ENCODE measurements at regions not wholly inside any gene's neighbourhood (a gene's known extent, or its start where the extent isn't known, plus 50 kb on each side); places are given as distances from the start of the nearest gene placed in this dataset.

GRCh38 chr9:119763260-119763659, 394.0 kb upstream of the BRINP1 start:
- Histone ChIP-seq H3K14ac (ENCODE audit: low read length) (no peak overlapping the region), H2BK120ac (ENCODE audit: insufficient read depth, low read length, poor library complexity) (no peak overlapping the region), H3K36me3 (ENCODE audit: control insufficient read depth in 1 of 2, insufficient read depth in 2 of 2, low read length in 2 of 2) (no peaks in the 10 kb centered on the region), H3K4me3 (ENCODE audit: low read depth, low read length) (no peak overlapping the region), H3K4me1 (ENCODE audit: control insufficient read depth in 1 of 2, insufficient read depth in 2 of 2, low read length in 2 of 2) (no peaks in the 10 kb centered on the region), H2AFZ (ENCODE audit: insufficient read depth, low read length, poor library complexity) (no peak overlapping the region), H3K4me2 (ENCODE audit: low read length) (no peak overlapping the region), H3K18ac (ENCODE audit: low read length) (no peak overlapping the region), H3K4ac (ENCODE audit: low read depth, low read length) (no peak overlapping the region), H4K12ac (ENCODE audit: low read depth, low read length) (no peak overlapping the region), H4K8ac (ENCODE audit: low read depth, low read length) (no peak overlapping the region), H3K9me3 (ENCODE audit: insufficient read depth, low read depth, low read length) (no peaks in the 10 kb centered on the region), H3K27me3 (ENCODE audit: insufficient read depth, low read length) (no peaks in the 10 kb centered on the region), H2BK12ac (ENCODE audit: low read length) (no peak overlapping the region), H3K27ac (ENCODE audit: low read depth, low read length) (no peak overlapping the region), H3K79me2 (ENCODE audit: control insufficient read depth, insufficient read depth, low read length, poor library complexity) (no peaks in the 10 kb centered on the region), H4K91ac (ENCODE audit: low read depth, low read length) (no peak overlapping the region), H3K23ac (ENCODE audit: low read length) (no peak overlapping the region), H2BK5ac (ENCODE audit: low read depth, low read length, poor library complexity) (no peak overlapping the region), H3K9ac (ENCODE audit: low read length) (no peak overlapping the region), H3K79me1 (ENCODE audit: low read length) (no peaks in the 10 kb centered on the region), H2AK5ac (ENCODE audit: low read length) (no peak overlapping the region)
- no peak for DNase-seq
- no CpG with 5 or more reads among the region's 3 CpGs for WGBS (ENCODE audit: extremely low coverage, insufficient coverage, insufficient read length)

- Histone ChIP-seq H3K4me3 (ENCODE audit: low read depth, low read length) (no peak overlapping the region), H3K9ac (ENCODE audit: low read length) (no peak overlapping the region), H3K27me3 (ENCODE audit: insufficient read depth, low read length) (no peaks in the 10 kb centered on the region), H3K4me1 (ENCODE audit: control insufficient read depth in 1 of 2, insufficient read depth in 2 of 2, low read length in 2 of 2) (no peaks in the 10 kb centered on the region), H3K18ac (ENCODE audit: low read length) (no peak overlapping the region), H3K4me2 (ENCODE audit: low read length) (no peak overlapping the region), H3K9me3 (ENCODE audit: insufficient read depth, low read depth, low read length) (no peaks in the 10 kb centered on the region), H3K4ac (ENCODE audit: low read depth, low read length) (no peak overlapping the region), H3K36me3 (ENCODE audit: control insufficient read depth in 1 of 2, insufficient read depth in 2 of 2, low read length in 2 of 2) (no peaks in the 10 kb centered on the region), H2BK12ac (ENCODE audit: low read length) (no peak overlapping the region), H4K8ac (ENCODE audit: low read depth, low read length) (no peak overlapping the region), H3K23ac (ENCODE audit: low read length) (no peak overlapping the region), H2BK120ac (ENCODE audit: insufficient read depth, low read length, poor library complexity) (no peak overlapping the region), H2AFZ (ENCODE audit: insufficient read depth, low read length, poor library complexity) (no peak overlapping the region), H2AK5ac (ENCODE audit: low read length) (no peak overlapping the region), H3K27ac (ENCODE audit: low read depth, low read length) (no peak overlapping the region), H2BK5ac (ENCODE audit: low read depth, low read length, poor library complexity) (no peak overlapping the region), H3K79me2 (ENCODE audit: control insufficient read depth, insufficient read depth, low read length, poor library complexity) (no peaks in the 10 kb centered on the region), H3K79me1 (ENCODE audit: low read length) (no peaks in the 10 kb centered on the region), H4K91ac (ENCODE audit: low read depth, low read length) (no peak overlapping the region), H3K14ac (ENCODE audit: low read length) (no peak overlapping the region), H4K12ac (ENCODE audit: low read depth, low read length) (no peak overlapping the region)
- no peak for DNase-seq
- no CpG with 5 or more reads among the region's 2 CpGs for WGBS (ENCODE audit: extremely low coverage, insufficient coverage, insufficient read length)
Observed at GRCh38 chr9:119761812-119762211, 392.6 kb upstream of the BRINP1 start.

DNA sequence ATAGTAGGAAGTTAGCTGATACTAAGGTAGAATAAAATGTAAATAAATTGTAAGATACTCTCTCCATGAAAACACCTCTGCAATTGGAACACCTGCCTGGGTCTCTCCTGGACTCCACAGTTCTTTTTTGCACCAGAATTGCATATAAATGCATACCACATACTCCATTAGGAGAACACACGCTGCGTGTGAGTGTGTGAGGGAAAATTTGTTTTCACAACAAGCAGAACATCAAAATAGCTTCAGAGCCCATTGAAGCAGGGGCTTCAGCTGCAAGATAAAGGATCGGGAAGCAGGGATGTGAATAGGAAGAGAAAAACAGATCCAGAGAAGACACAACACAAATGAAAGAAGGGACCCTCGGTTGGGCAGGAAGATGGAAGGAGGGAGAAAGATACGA, 389.8 kb upstream of the BRINP1 start:
- no peaks in the 10 kb centered on the region for H3K4me1 ChIP-seq (ENCODE audit: control insufficient read depth in 1 of 2, insufficient read depth in 2 of 2, low read length in 2 of 2)
- no peak overlapping the region for H4K8ac ChIP-seq (ENCODE audit: low read depth, low read length)
- H2BK120ac ChIP-seq (ENCODE audit: insufficient read depth, low read length, poor library complexity), result no peak overlapping the region
- H3K9me3 ChIP-seq (ENCODE audit: insufficient read depth, low read depth, low read length), result no peaks in the 10 kb centered on the region
- no peak overlapping the region for H3K9ac ChIP-seq (ENCODE audit: low read length)
- no peak overlapping the region for H3K27ac ChIP-seq (ENCODE audit: low read depth, low read length)
- H4K12ac ChIP-seq (ENCODE audit: low read depth, low read length), result no peak overlapping the region
- no peak overlapping the region for H3K4me3 ChIP-seq (ENCODE audit: low read depth, low read length)
- H3K4me2 ChIP-seq (ENCODE audit: low read length), result no peak overlapping the region
- H3K79me1 ChIP-seq (ENCODE audit: low read length), result no peaks in the 10 kb centered on the region
- no peaks in the 10 kb centered on the region for H3K27me3 ChIP-seq (ENCODE audit: insufficient read depth, low read length)
- no peak overlapping the region for H4K91ac ChIP-seq (ENCODE audit: low read depth, low read length)
- no peaks in the 10 kb centered on the region for H3K79me2 ChIP-seq (ENCODE audit: control insufficient read depth, insufficient read depth, low read length, poor library complexity)
- H3K14ac ChIP-seq (ENCODE audit: low read length), result no peak overlapping the region
- no peaks in the 10 kb centered on the region for H3K36me3 ChIP-seq (ENCODE audit: control insufficient read depth in 1 of 2, insufficient read depth in 2 of 2, low read length in 2 of 2)
- no peak overlapping the region for H3K4ac ChIP-seq (ENCODE audit: low read depth, low read length)
- WGBS (ENCODE audit: extremely low coverage, insufficient coverage, insufficient read length), result no CpG with 5 or more reads among the region's 5 CpGs
- no peak overlapping the region for H2BK5ac ChIP-seq (ENCODE audit: low read depth, low read length, poor library complexity)
- H3K18ac ChIP-seq (ENCODE audit: low read length), result no peak overlapping the region
- H2AFZ ChIP-seq (ENCODE audit: insufficient read depth, low read length, poor library complexity), result no peak overlapping the region
- H2AK5ac ChIP-seq (ENCODE audit: low read length), result no peak overlapping the region
- H2BK12ac ChIP-seq (ENCODE audit: low read length), result no peak overlapping the region
- no peak for DNase-seq
- H3K23ac ChIP-seq (ENCODE audit: low read length), result no peak overlapping the region

DNA sequence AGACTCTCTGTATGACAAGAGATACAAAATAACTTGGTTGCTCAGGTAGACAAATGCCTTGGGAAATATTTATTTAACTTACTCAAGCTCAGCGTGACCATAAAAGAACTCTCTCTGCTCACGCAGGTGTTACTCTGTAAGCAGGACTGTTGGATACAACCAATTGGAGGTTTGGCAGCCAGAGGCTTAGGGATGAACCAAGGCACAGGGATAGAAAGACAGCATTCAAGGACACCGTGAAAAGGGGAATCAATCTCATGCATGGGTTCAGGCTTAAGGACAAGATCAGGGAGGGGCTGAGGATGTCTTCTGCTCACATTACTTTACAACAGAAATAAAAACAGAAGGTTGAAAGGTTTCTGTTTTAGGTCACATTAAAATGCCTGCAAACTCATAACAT, 389.0 kb upstream of the BRINP1 start:
- no peak overlapping the region for H4K8ac ChIP-seq (ENCODE audit: low read depth, low read length)
- H2BK5ac ChIP-seq (ENCODE audit: low read depth, low read length, poor library complexity), result no peak overlapping the region
- H3K79me2 ChIP-seq (ENCODE audit: control insufficient read depth, insufficient read depth, low read length, poor library complexity), result no peaks in the 10 kb centered on the region
- H3K9me3 ChIP-seq (ENCODE audit: insufficient read depth, low read depth, low read length), result no peaks in the 10 kb centered on the region
- no peaks in the 10 kb centered on the region for H3K27me3 ChIP-seq (ENCODE audit: insufficient read depth, low read length)
- H3K36me3 ChIP-seq (ENCODE audit: control insufficient read depth in 1 of 2, insufficient read depth in 2 of 2, low read length in 2 of 2), result no peaks in the 10 kb centered on the region
- H2AK5ac ChIP-seq (ENCODE audit: low read length), result no peak overlapping the region
- H3K23ac ChIP-seq (ENCODE audit: low read length), result no peak overlapping the region
- no peak overlapping the region for H3K4ac ChIP-seq (ENCODE audit: low read depth, low read length)
- no peak overlapping the region for H3K18ac ChIP-seq (ENCODE audit: low read length)
- H3K9ac ChIP-seq (ENCODE audit: low read length), result no peak overlapping the region
- H3K79me1 ChIP-seq (ENCODE audit: low read length), result no peaks in the 10 kb centered on the region
- no peak overlapping the region for H3K27ac ChIP-seq (ENCODE audit: low read depth, low read length)
- H3K4me3 ChIP-seq (ENCODE audit: low read depth, low read length), result no peak overlapping the region
- no peak overlapping the region for H2AFZ ChIP-seq (ENCODE audit: insufficient read depth, low read length, poor library complexity)
- no peaks in the 10 kb centered on the region for H3K4me1 ChIP-seq (ENCODE audit: control insufficient read depth in 1 of 2, insufficient read depth in 2 of 2, low read length in 2 of 2)
- no peak overlapping the region for H2BK12ac ChIP-seq (ENCODE audit: low read length)
- no CpG with 5 or more reads among the region's 3 CpGs for WGBS (ENCODE audit: extremely low coverage, insufficient coverage, insufficient read length)
- no peak overlapping the region for H3K14ac ChIP-seq (ENCODE audit: low read length)
- no peak overlapping the region for H4K12ac ChIP-seq (ENCODE audit: low read depth, low read length)
- no peak for DNase-seq
- no peak overlapping the region for H3K4me2 ChIP-seq (ENCODE audit: low read length)
- H2BK120ac ChIP-seq (ENCODE audit: insufficient read depth, low read length, poor library complexity), result no peak overlapping the region
- no peak overlapping the region for H4K91ac ChIP-seq (ENCODE audit: low read depth, low read length)

Data from trophoblast cell (in vitro differentiated cells and primary cell).